MM.1S (cell line): ENCODE measurements at regions not wholly inside any gene's neighbourhood (a gene's known extent, or its start where the extent isn't known, plus 50 kb on each side); places are given as distances from the start of the nearest gene placed in this dataset.

Experiments used
- DNase-seq: peaks from one replicate; pipeline ENCODE4 v3.0.0-alpha.2; 2015
- H2AFZ ChIP-seq: fragments of 300-600 bp; sonication (generic); 2 replicates; pipeline ENCODE4 v1.6.0; 2016; ENCODE audit warnings: antibody characterized with exemption, low read length
- H3F3A ChIP-seq: fragments of 300-600 bp; sonication (generic); 2 replicates; pipeline ENCODE4 v1.6.1; 2016; ENCODE audit warnings: mild to moderate bottlenecking, antibody characterized with exemption, low read length, moderate library complexity, mixed read lengths; ENCODE audit not compliant: insufficient read depth
- H3K27ac ChIP-seq: fragments of 300-600 bp; sonication (generic); 2 replicates; pipeline ENCODE4 v1.5.1; 2016; ENCODE audit warnings: mild to moderate bottlenecking, low read length
- H3K27me3 ChIP-seq: fragments of 300-600 bp; sonication (generic); replicated peaks from 2 replicates; pipeline ENCODE4 v1.6.0; 2016; ENCODE audit warnings: low read length; ENCODE audit not compliant: insufficient read depth
- H3K36me3 ChIP-seq: fragments of 300-600 bp; sonication (generic); replicated peaks from 2 replicates; pipeline ENCODE4 v1.6.1; 2016; ENCODE audit warnings: mild to moderate bottlenecking, low read length, mixed read lengths; ENCODE audit not compliant: insufficient read depth
- H3K4me1 ChIP-seq: fragments of 300-600 bp; sonication (generic); 2 replicates; pipeline ENCODE4 v1.6.1; 2016; ENCODE audit warnings: low read length, mixed read lengths
- H3K4me2 ChIP-seq: fragments of 300-600 bp; sonication (generic); 2 replicates; pipeline ENCODE4 v1.6.0; 2016; ENCODE audit warnings: low read depth, low read length
- H3K4me3 ChIP-seq: fragments of 300-600 bp; sonication (generic); 2 replicates; pipeline ENCODE4 v1.5.1; 2016; ENCODE audit warnings: low read length, mixed read lengths
- H3K79me2 ChIP-seq: fragments of 300-600 bp; sonication (generic); 2 replicates; pipeline ENCODE4 v1.6.1; 2016; ENCODE audit warnings: mixed run types, low read length, mixed read lengths
- H3K9ac ChIP-seq: fragments of 300-600 bp; sonication (generic); 2 replicates; pipeline ENCODE4 v1.6.1; 2016; ENCODE audit warnings: low read length, mixed read lengths
- H3K9me2 ChIP-seq: fragments of 300-600 bp; sonication (generic); replicated peaks from 2 replicates; pipeline ENCODE4 v1.6.1; 2016; ENCODE audit warnings: mild to moderate bottlenecking, low read length, mixed read lengths; ENCODE audit not compliant: insufficient read depth
- H3K9me3 ChIP-seq: fragments of 300-600 bp; sonication (generic); replicated peaks from 2 replicates; pipeline ENCODE4 v1.6.1; 2016; ENCODE audit warnings: mild to moderate bottlenecking, low read length, mixed read lengths; ENCODE audit not compliant: insufficient read depth
- H4K20me1 ChIP-seq: fragments of 300-600 bp; sonication (generic); 2 replicates; pipeline ENCODE4 v1.6.1; 2016; ENCODE audit warnings: mild to moderate bottlenecking, low read length, moderate library complexity, mixed read lengths; ENCODE audit not compliant: insufficient read depth
- CTCF ChIP-seq: fragments of 300-600 bp; sonication (generic); IDR thresholded peaks from 2 replicates; pipeline ENCODE4 v1.5.1; 2016; ENCODE audit warnings: antibody characterized with exemption, low read length, mixed read lengths
- EZH2 ChIP-seq: fragments of 300-600 bp; sonication (generic); optimal IDR thresholded peaks from 2 replicates; pipeline ENCODE3; 2017; ENCODE audit warnings: low read depth, mild to moderate bottlenecking, antibody characterized with exemption, low read length, mixed read lengths
- EZH2phosphoT487 ChIP-seq: fragments of 300-600 bp; sonication (generic); IDR thresholded peaks from 2 replicates; pipeline ENCODE4 v1.6.1; 2018; ENCODE audit warnings: antibody characterized with exemption, low read length

- no peak overlapping the region for H3K9ac ChIP-seq
- TF ChIP-seq EZH2phosphoT487 = no peak
- no peak for TF ChIP-seq CTCF
- peaks cover 6% of the 10 kb centered on the region; the same call in 1 of the 2 replicates for H3F3A ChIP-seq
- H3K4me3 ChIP-seq = no peak overlapping the region
- peaks cover 44% of the 10 kb centered on the region for H3K4me1 ChIP-seq
- H3K79me2 ChIP-seq = no peaks in the 10 kb centered on the region
- H2AFZ ChIP-seq = no peak overlapping the region
- H3K9me2 ChIP-seq = no peaks in the 10 kb centered on the region
- H3K36me3 ChIP-seq = no peaks in the 10 kb centered on the region
- H3K9me3 ChIP-seq = no peaks in the 10 kb centered on the region
- DNase-seq = no peak
- no peaks in the 10 kb centered on the region for H3K27me3 ChIP-seq
- no peaks in the 10 kb centered on the region for H4K20me1 ChIP-seq
- peak overlapping the region; percentile 47; the same call in 1 of the 2 replicates for H3K4me2 ChIP-seq
- peak overlapping the region; percentile 72; the same call in 1 of the 2 replicates for H3K27ac ChIP-seq
Measured at GRCh38 chr13:44242766-44243165, 130.9 kb upstream of the SERP2 start.

- Histone ChIP-seq H3K9ac (peak overlapping the region; percentile 29; the same call in 1 of the 2 replicates), H3K27me3 (no peaks in the 10 kb centered on the region), H3K79me2 (no peaks in the 10 kb centered on the region), H3K4me1 (peaks cover 38% of the 10 kb centered on the region), H3K9me3 (no peaks in the 10 kb centered on the region), H3K36me3 (no peaks in the 10 kb centered on the region), H3K4me3 (no peak overlapping the region), H3K9me2 (no peaks in the 10 kb centered on the region), H2AFZ (peak overlapping the region; percentile 56; the same call in 1 of the 2 replicates), H4K20me1 (no peaks in the 10 kb centered on the region), H3F3A (peaks cover 6% of the 10 kb centered on the region; the same call in 1 of the 2 replicates), H3K27ac (peak overlapping the region; percentile 72; the same call in 1 of the 2 replicates), H3K4me2 (peak overlapping the region; percentile 47; the same call in 1 of the 2 replicates)
- peak; percentile 82 for DNase-seq
- peak; percentile 53 for TF ChIP-seq CTCF
- TF ChIP-seq EZH2phosphoT487 = no peak
Measured at GRCh38 chr13:44243198-44243857, 130.3 kb upstream of the SERP2 start.

GRCh38 chr13:44244288-44244687, 129.3 kb upstream of the SERP2 start:
- peaks cover 33% of the 10 kb centered on the region for H3K4me1 ChIP-seq
- no peak overlapping the region for H3K27ac ChIP-seq
- no peaks in the 10 kb centered on the region for H4K20me1 ChIP-seq
- no peaks in the 10 kb centered on the region for H3K36me3 ChIP-seq
- TF ChIP-seq EZH2phosphoT487 (no peak), EZH2 (no peak), CTCF (no peak)
- no peak overlapping the region for H3K9ac ChIP-seq
- H3F3A ChIP-seq = peaks cover 6% of the 10 kb centered on the region; the same call in 1 of the 2 replicates
- no peaks in the 10 kb centered on the region for H3K27me3 ChIP-seq
- 0 out of 2 replicates have a peak overlapping the region, but pooled peaks have one; percentile 47 for H3K4me2 ChIP-seq
- no peaks in the 10 kb centered on the region for H3K79me2 ChIP-seq
- H3K9me3 ChIP-seq = no peaks in the 10 kb centered on the region
- no peaks in the 10 kb centered on the region for H3K9me2 ChIP-seq
- H3K4me3 ChIP-seq = no peak overlapping the region
- 0 out of 2 replicates have a peak overlapping the region, but pooled peaks have one; percentile 56 for H2AFZ ChIP-seq
- DNase-seq = no peak
